ENCODE measurements at regions not wholly inside any gene's neighbourhood (a gene's known extent, or its start where the extent isn't known, plus 50 kb on each side); places are given as distances from the start of the nearest gene placed in this dataset.
"Not testable (repeated sequence)": the region's sequence is repeated elsewhere in the genome, so short reads cannot be mapped to it uniquely, and the experiment has no call there.

- TF ChIP-seq CTCF (IDR thresholded peaks at IDR 0.05), result no peak
- Mint-ChIP-seq H3K27ac (no peak overlapping the region), H3K36me3 (ENCODE audit: low read depth) (peaks cover 19% of the 10 kb centered on the region), H3K4me3 (no peak overlapping the region), H3K9me3 (peaks cover 24% of the 10 kb centered on the region), H3K4me1 (ENCODE audit: low read depth) (no peaks in the 10 kb centered on the region), H3K27me3 (no peaks in the 10 kb centered on the region)
- no peak for DNase-seq
- ChIA-PET POLR2A (no interaction called here), CTCF (no interaction called here)
- intact Hi-C loops (cut with micrococcal nuclease), result no loop called here
- no peak for ATAC-seq
These were observed 1390.6 kb downstream of the UQCRFS1 start for GRCh38 chr19:27822336-27822735.

GRCh38 chr19:27821418-27822018 lies 1391.4 kb downstream of the UQCRFS1 start:
- peaks cover 21% of the 10 kb centered on the region for H3K36me3 Mint-ChIP-seq (ENCODE audit: low read depth)
- ATAC-seq (no peak), DNase-seq (no peak)
- TF ChIP-seq CTCF (IDR thresholded peaks at IDR 0.05), result no peak
- intact Hi-C loops (cut with micrococcal nuclease), result no loop called here
- POLR2A ChIA-PET, result no interaction called here
- H3K4me3 Mint-ChIP-seq, result no peak overlapping the region
- CTCF ChIA-PET, result no interaction called here
- peaks cover 28% of the 10 kb centered on the region for H3K9me3 Mint-ChIP-seq
- no peaks in the 10 kb centered on the region for H3K27me3 Mint-ChIP-seq
- H3K27ac Mint-ChIP-seq, result no peak overlapping the region
- no peaks in the 10 kb centered on the region for H3K4me1 Mint-ChIP-seq (ENCODE audit: low read depth)

GRCh38 chr19:27815985-27816384 lies 1397.0 kb downstream of the UQCRFS1 start:
- Mint-ChIP-seq H3K27ac (no peak overlapping the region), H3K4me1 (ENCODE audit: low read depth) (no peaks in the 10 kb centered on the region), H3K4me3 (no peak overlapping the region), H3K36me3 (ENCODE audit: low read depth) (peaks cover 13% of the 10 kb centered on the region), H3K9me3 (peaks cover 33% of the 10 kb centered on the region), H3K27me3 (no peaks in the 10 kb centered on the region)
- ChIA-PET POLR2A (no interaction called here), CTCF (no interaction called here)
- DNase-seq, result no peak
- TF ChIP-seq CTCF (IDR thresholded peaks at IDR 0.05), result no peak
- intact Hi-C loops (cut with micrococcal nuclease), result no loop called here
- ATAC-seq, result no peak

GRCh38 chr19:27814834-27815233 lies 1398.1 kb downstream of the UQCRFS1 start:
- H3K4me3 Mint-ChIP-seq; DNase-seq; H3K4me1 Mint-ChIP-seq (ENCODE audit: low read depth); POLR2A ChIA-PET; H3K27me3 Mint-ChIP-seq; H3K27ac Mint-ChIP-seq; CTCF ChIA-PET; intact Hi-C loops (cut with micrococcal nuclease); ATAC-seq: not testable (repeated sequence)
- Mint-ChIP-seq H3K9me3 (peaks cover 33% of the 10 kb centered on the region), H3K36me3 (ENCODE audit: low read depth) (peaks cover 13% of the 10 kb centered on the region)

GRCh38 chr19:27814274-27814673 lies 1398.7 kb downstream of the UQCRFS1 start:
- H3K27ac Mint-ChIP-seq; H3K27me3 Mint-ChIP-seq; intact Hi-C loops (cut with micrococcal nuclease); CTCF ChIA-PET; POLR2A ChIA-PET; H3K4me3 Mint-ChIP-seq; H3K4me1 Mint-ChIP-seq (ENCODE audit: low read depth); DNase-seq; ATAC-seq: not testable (repeated sequence)
- Mint-ChIP-seq H3K9me3 (peaks cover 33% of the 10 kb centered on the region), H3K36me3 (ENCODE audit: low read depth) (peaks cover 13% of the 10 kb centered on the region)

GRCh38 chr19:27806471-27807070 lies 1406.4 kb downstream of the UQCRFS1 start:
- Mint-ChIP-seq H3K36me3 (ENCODE audit: low read depth) (peaks cover 38% of the 10 kb centered on the region), H3K27ac (no peak overlapping the region), H3K9me3 (no peaks in the 10 kb centered on the region), H3K4me3 (no peak overlapping the region), H3K27me3 (no peaks in the 10 kb centered on the region), H3K4me1 (ENCODE audit: low read depth) (peaks cover 1% of the 10 kb centered on the region)
- no peak for DNase-seq
- intact Hi-C loops (cut with micrococcal nuclease), result no loop called here
- ATAC-seq, result no peak
- ChIA-PET CTCF (no interaction called here), POLR2A (no interaction called here)
- TF ChIP-seq CTCF (IDR thresholded peaks at IDR 0.05), result no peak

All from activated CD8-positive, alpha-beta T cell treated with anti-CD3 and anti-CD28 coated beads for 36 hours (primary cell).